Natural killer cell (primary cell): ENCODE measurements at regions not wholly inside any gene's neighbourhood (a gene's known extent, or its start where the extent isn't known, plus 50 kb on each side); places are given as distances from the start of the nearest gene placed in this dataset.

Source experiments
- ATAC-seq, 3 donors: fragments of 150-1000 bp in 2 of 3; fragments of 200-7000 bp in 1 of 3; cut with Tn5 transposase; 1 replicate in 1 of 3; 2 replicates in 2 of 3; pipeline ENCODE4 v1.10.0; 2021; ENCODE audit warnings: mild to moderate bottlenecking in 2 of 3, moderate library complexity in 2 of 3
- DNase-seq, 2 donors: peaks; one replicate each; pipeline versions ENCODE4 v3.0.0 to v3.0.0-alpha.2; 2013 to 2021; ENCODE audit warnings: mixed read lengths in 1 of 2
- H3K27ac ChIP-seq: one replicate; pipeline ENCODE4 v1.5.1; 2013; ENCODE audit warnings: mild to moderate bottlenecking, low read length
- H3K27me3 ChIP-seq: one replicate; pipeline ENCODE4 v1.6.1; 2013; ENCODE audit warnings: low read length; ENCODE audit not compliant: control insufficient read depth, insufficient read depth
- H3K36me3 ChIP-seq: one replicate; pipeline ENCODE4 v1.6.1; 2013; ENCODE audit warnings: low read length; ENCODE audit not compliant: control insufficient read depth, insufficient read depth
- H3K4me1 ChIP-seq: one replicate; pipeline ENCODE4 v1.6.1; 2013; ENCODE audit warnings: low read length; ENCODE audit not compliant: control insufficient read depth, insufficient read depth
- H3K4me3 ChIP-seq: one replicate; pipeline ENCODE4 v1.5.1; 2013; ENCODE audit warnings: low read length
- H3K9me3 ChIP-seq: one replicate; pipeline ENCODE4 v1.6.1; 2013; ENCODE audit warnings: low read length; ENCODE audit not compliant: control insufficient read depth, insufficient read depth
- H3K27ac Mint-ChIP-seq, 2 donors: one replicate each; pipeline ENCODE4 v1.8.0; 2022; ENCODE audit warnings: mild to moderate bottlenecking in 2 of 2, mixed read lengths in 2 of 2, moderate library complexity in 1 of 2
- H3K27me3 Mint-ChIP-seq, 2 donors: one replicate each; pipeline ENCODE4 v1.8.0; 2022; ENCODE audit warnings: low read depth in 2 of 2, mixed read lengths in 2 of 2
- H3K36me3 Mint-ChIP-seq: one replicate; pipeline ENCODE4 v1.8.0; 2022; ENCODE audit warnings: mixed read lengths
- H3K4me1 Mint-ChIP-seq, 2 donors: one replicate each; pipeline ENCODE4 v1.8.0; 2022; ENCODE audit warnings: mixed read lengths in 2 of 2
- H3K4me3 Mint-ChIP-seq: one replicate; pipeline ENCODE4 v1.8.0; 2022; ENCODE audit warnings: mild to moderate bottlenecking, moderate library complexity, mixed read lengths
- H3K9me3 Mint-ChIP-seq, 2 donors: one replicate each; pipeline ENCODE4 v1.8.0; 2022; ENCODE audit warnings: mixed read lengths in 2 of 2
- WGBS: methylation state at CpG from one replicate; pipeline ENCODE4 v1.1.7; 2013; ENCODE audit warnings: missing lambda C conversion rate; ENCODE audit not compliant: insufficient coverage; 5-methylcytosine and 5-hydroxymethylcytosine counted together
- intact Hi-C: fragments of 100-400 bp; cut with micrococcal nuclease; formaldehyde crosslinking; loops from one replicate; pipeline ENCODE4 v1.14.2; 2022
- TF ChIP-seq, protein P1 (sequence below): fragments of 200-600 bp; IDR thresholded peaks from one replicate; pipeline ENCODE4 v1.8.0; 2022; ENCODE audit warnings: antibody characterized with exemption

DNA sequence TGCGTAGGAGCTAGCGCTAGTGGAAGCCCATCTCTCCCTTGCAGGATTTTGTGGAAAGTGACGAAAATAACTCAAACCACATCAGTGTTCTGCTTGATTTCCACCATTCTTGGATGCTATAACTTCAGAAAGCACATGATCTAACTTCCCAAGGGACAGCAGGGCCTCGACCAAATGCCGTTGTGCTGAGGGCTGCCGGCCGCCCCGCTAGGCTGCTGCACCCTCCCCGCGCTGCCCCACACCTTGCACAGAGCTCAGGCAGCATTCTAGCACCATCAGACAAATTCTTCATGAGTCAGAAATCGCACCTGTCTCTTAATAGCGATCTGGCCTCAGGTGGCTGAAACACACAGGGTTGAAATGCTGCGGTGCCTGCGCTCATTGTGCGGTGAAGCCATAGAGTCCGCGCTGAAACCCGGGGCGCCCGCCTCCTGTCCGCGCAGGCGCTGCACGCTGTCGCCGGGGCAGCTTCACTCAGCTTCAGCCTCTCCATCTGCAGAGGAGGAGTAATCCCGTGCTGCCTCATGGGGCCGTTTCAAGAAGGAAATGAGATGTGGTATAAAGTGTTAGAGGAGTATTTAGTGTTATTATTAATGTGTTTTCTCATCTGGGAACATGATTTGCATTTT lies 59.2 kb upstream of the B3GAT1 start:
- intact Hi-C loops = no loop called here

DNA sequence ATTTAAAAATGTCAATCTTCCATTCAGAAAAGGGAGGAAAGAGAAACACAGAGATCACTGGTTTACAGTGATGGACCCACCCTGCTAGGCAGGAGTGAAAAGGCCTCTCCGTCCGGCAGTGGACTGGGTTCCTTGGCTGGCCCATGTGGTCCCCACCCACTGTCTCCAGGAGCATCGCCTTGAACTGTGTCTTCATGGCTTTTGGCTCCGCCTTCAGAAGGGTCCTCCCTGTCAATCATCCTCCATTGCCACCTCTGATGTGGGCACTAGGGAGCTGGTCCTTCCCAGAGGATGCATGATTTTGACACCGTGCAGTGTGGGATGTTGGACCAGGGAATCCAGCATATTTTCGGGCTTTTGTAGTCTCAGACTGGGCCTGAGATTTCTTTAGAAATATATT lies 58.2 kb upstream of the B3GAT1 start:
- intact Hi-C loops = no loop called here
- Mint-ChIP-seq H3K9me3 (no peaks in the 10 kb centered on the region), H3K36me3 (no peaks in the 10 kb centered on the region), H3K4me3 (no peak overlapping the region), H3K27ac (no peak overlapping the region), H3K4me1 (peaks cover 0 to 10% of the 10 kb centered on the region in 2 donors), H3K27me3 (peaks cover 23 to 24% of the 10 kb centered on the region in 2 donors)
- Histone ChIP-seq H3K27me3 (peaks cover 4% of the 10 kb centered on the region), H3K36me3 (no peaks in the 10 kb centered on the region), H3K9me3 (no peaks in the 10 kb centered on the region), H3K4me3 (no peak overlapping the region), H3K27ac (no peak overlapping the region), H3K4me1 (no peaks in the 10 kb centered on the region)
- DNase-seq (no peak), ATAC-seq (no peak)
- TF ChIP-seq, protein P1, sequence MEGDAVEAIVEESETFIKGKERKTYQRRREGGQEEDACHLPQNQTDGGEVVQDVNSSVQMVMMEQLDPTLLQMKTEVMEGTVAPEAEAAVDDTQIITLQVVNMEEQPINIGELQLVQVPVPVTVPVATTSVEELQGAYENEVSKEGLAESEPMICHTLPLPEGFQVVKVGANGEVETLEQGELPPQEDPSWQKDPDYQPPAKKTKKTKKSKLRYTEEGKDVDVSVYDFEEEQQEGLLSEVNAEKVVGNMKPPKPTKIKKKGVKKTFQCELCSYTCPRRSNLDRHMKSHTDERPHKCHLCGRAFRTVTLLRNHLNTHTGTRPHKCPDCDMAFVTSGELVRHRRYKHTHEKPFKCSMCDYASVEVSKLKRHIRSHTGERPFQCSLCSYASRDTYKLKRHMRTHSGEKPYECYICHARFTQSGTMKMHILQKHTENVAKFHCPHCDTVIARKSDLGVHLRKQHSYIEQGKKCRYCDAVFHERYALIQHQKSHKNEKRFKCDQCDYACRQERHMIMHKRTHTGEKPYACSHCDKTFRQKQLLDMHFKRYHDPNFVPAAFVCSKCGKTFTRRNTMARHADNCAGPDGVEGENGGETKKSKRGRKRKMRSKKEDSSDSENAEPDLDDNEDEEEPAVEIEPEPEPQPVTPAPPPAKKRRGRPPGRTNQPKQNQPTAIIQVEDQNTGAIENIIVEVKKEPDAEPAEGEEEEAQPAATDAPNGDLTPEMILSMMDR = no peak
- 94% methylated on average over 6 of the region's 6 CpGs for WGBS

More for the DNA sequence above, 59.2 kb upstream of the B3GAT1 start:
- Histone ChIP-seq H3K36me3 (no peaks in the 10 kb centered on the region), H3K27ac (no peak overlapping the region), H3K4me1 (no peaks in the 10 kb centered on the region), H3K4me3 (no peak overlapping the region), H3K9me3 (no peaks in the 10 kb centered on the region), H3K27me3 (peaks cover 4% of the 10 kb centered on the region)
- Mint-ChIP-seq H3K27me3 (peaks cover 20 to 24% of the 10 kb centered on the region in 2 donors), H3K27ac (no peak overlapping the region), H3K4me1 (peaks cover 0 to 10% of the 10 kb centered on the region in 2 donors), H3K36me3 (no peaks in the 10 kb centered on the region), H3K9me3 (no peaks in the 10 kb centered on the region), H3K4me3 (peak overlapping the region; percentile 55)
- TF ChIP-seq, protein P1 = no peak
- ATAC-seq = peak in 1 of 3 donors; percentile 50
- WGBS = 37% methylated on average over 28 of the region's 28 CpGs
- no peak for DNase-seq

DNA sequence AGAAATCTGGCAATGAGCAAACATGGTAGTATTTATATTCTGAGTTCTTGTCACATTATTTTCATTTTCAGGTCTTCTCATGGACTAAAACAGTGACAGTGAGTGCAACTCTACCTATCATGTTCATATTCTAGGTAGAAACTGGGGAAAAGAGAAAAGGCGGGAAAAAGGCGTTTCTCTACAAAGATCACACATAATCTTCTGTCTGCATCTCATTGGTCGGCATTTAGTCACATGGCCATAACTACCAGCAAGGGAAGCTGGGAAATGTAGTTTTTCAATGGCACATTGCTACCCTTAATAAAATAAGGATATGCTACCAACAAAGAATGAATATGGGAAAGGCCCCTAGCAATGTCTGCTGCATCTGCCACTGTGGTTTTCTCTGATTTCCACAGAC lies 57.6 kb upstream of the B3GAT1 start:
- TF ChIP-seq, protein P1 = no peak
- Mint-ChIP-seq H3K4me3 (no peak overlapping the region), H3K9me3 (no peaks in the 10 kb centered on the region), H3K36me3 (no peaks in the 10 kb centered on the region), H3K4me1 (peaks cover 0 to 10% of the 10 kb centered on the region in 2 donors), H3K27ac (no peak overlapping the region), H3K27me3 (peaks cover 27 to 29% of the 10 kb centered on the region in 2 donors)
- Histone ChIP-seq H3K9me3 (no peaks in the 10 kb centered on the region), H3K36me3 (no peaks in the 10 kb centered on the region), H3K27me3 (peaks cover 4% of the 10 kb centered on the region), H3K4me3 (no peak overlapping the region), H3K4me1 (no peaks in the 10 kb centered on the region), H3K27ac (no peak overlapping the region)
- 100% methylated on average over 1 of the region's 3 CpGs for WGBS
- no peak for ATAC-seq
- intact Hi-C loops = no loop called here
- peak in 1 of 2 donors; percentile 9 for DNase-seq

DNA sequence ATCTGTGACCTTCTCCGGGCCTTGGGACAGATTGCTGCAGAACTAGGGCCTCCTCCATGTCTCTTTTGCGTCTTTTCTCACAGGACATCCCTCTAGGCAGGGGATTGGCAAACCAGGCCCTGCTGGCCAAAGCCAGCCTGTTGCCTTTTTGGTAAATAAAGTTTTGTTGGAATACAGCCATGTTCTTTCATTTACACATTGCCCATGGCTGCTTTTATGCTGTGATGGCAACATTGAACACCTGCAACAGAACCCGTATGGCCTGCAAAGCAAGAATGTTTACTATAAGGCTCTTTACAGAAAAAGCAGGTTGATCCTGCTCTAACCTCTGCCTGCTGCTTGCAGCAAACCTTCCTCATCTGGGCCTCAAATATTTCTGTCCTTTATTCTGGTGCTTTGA lies 56.8 kb upstream of the B3GAT1 start:
- TF ChIP-seq, protein P1 = no peak
- intact Hi-C loops = no loop called here
- Mint-ChIP-seq H3K4me1 (peaks cover 0 to 10% of the 10 kb centered on the region in 2 donors), H3K27ac (no peak overlapping the region), H3K36me3 (no peaks in the 10 kb centered on the region), H3K4me3 (no peak overlapping the region), H3K27me3 (peaks cover 27 to 34% of the 10 kb centered on the region in 2 donors), H3K9me3 (no peaks in the 10 kb centered on the region)
- Histone ChIP-seq H3K27ac (no peak overlapping the region), H3K4me1 (no peaks in the 10 kb centered on the region), H3K9me3 (no peaks in the 10 kb centered on the region), H3K36me3 (no peaks in the 10 kb centered on the region), H3K4me3 (no peak overlapping the region), H3K27me3 (peaks cover 4% of the 10 kb centered on the region)
- DNase-seq = no peak
- ATAC-seq = no peak
- 86% methylated on average over 3 of the region's 3 CpGs for WGBS
